Epithelial cell of proximal tubule (primary cell): ENCODE measurements at regions not wholly inside any gene's neighbourhood (a gene's known extent, or its start where the extent isn't known, plus 50 kb on each side); places are given as distances from the start of the nearest gene placed in this dataset.

Experiments used
- DNase-seq: peaks from one replicate; pipeline ENCODE4 v3.0.0-alpha.2; 2011; ENCODE audit warnings: low read depth
- H3K4me3 ChIP-seq: 2 replicates; pipeline ENCODE4 v1.5.1; 2011; ENCODE audit warnings: low read depth, mild to moderate bottlenecking, low read length
- TF ChIP-seq, protein P1 (sequence below): conservative IDR thresholded peaks from 2 replicates; pipeline ENCODE4 v1.5.1; 2012; ENCODE audit warnings: low read depth, mild to moderate bottlenecking, low read length

DNA sequence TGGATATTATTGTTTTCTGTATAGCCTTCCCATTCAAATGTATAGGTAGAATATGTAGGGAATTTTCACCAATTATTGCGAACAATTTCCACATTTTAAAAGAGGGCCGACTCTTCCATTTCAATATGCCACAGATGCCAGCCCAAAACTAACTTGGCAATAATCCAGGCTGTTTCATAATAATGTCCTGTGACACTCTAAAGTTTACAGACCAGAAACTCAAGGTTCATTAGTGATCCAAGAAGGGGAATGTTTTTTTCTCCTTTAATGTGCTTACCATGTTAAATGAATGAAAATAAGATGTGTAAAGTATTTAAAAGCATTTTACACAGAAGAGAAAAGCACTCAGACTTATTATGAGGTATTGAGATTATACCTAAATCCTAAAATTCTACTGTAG, 63.0 kb upstream of the FAM3C start:
- no peak overlapping the region for H3K4me3 ChIP-seq
- no peak for DNase-seq
- TF ChIP-seq, protein P1, sequence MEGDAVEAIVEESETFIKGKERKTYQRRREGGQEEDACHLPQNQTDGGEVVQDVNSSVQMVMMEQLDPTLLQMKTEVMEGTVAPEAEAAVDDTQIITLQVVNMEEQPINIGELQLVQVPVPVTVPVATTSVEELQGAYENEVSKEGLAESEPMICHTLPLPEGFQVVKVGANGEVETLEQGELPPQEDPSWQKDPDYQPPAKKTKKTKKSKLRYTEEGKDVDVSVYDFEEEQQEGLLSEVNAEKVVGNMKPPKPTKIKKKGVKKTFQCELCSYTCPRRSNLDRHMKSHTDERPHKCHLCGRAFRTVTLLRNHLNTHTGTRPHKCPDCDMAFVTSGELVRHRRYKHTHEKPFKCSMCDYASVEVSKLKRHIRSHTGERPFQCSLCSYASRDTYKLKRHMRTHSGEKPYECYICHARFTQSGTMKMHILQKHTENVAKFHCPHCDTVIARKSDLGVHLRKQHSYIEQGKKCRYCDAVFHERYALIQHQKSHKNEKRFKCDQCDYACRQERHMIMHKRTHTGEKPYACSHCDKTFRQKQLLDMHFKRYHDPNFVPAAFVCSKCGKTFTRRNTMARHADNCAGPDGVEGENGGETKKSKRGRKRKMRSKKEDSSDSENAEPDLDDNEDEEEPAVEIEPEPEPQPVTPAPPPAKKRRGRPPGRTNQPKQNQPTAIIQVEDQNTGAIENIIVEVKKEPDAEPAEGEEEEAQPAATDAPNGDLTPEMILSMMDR = no peak

DNA sequence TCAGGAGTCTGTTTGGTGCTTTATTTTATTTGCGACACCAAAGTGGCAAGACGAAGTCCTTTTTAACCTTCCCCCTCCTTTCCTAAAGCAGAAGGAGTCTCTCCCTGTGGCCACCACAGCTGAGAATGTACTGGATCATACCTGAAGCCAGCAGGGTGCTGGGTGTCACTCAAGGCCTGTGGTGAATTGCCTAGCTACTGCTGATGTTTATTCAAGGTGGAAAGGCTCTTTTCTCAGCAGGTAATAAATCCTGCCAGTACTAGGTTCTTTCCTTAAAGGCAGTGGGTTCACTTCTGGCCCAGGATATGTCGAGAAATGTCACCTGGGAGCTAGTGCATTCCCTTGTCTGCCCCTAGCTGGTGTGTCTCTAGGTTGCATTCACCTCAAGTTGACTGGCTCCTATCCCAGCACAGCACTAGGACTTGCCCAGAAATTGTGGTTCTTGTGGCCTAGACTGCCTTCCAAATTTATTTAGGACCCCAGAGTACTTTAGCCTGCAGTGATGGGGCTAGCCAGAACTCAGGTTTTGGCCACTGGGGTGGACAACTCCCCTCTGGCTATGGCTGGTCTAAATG, 60.8 kb upstream of the FAM3C start:
- no peak overlapping the region for H3K4me3 ChIP-seq
- TF ChIP-seq, protein P1 = no peak
- DNase-seq = no peak

DNA sequence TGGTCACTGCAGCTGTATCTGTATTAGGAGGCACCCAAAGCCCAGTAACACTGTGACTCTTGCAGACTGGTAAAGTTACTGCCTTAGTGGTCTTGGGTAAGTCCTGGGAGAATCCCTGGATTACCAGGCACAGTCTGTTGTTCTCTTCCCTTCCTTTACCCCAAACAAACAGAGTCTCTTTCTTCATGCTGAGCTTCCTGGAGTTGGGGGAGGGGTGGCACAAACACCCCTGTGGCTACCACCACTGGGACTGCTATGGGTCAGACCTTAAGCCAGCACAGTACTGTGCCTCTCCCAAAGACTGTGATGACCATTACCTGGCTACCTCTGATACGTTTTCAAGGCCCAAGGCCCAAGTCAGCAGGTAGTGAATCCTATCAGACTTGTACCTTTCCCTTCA, 59.9 kb upstream of the FAM3C start:
- no peak for DNase-seq
- H3K4me3 ChIP-seq = no peak overlapping the region

DNA sequence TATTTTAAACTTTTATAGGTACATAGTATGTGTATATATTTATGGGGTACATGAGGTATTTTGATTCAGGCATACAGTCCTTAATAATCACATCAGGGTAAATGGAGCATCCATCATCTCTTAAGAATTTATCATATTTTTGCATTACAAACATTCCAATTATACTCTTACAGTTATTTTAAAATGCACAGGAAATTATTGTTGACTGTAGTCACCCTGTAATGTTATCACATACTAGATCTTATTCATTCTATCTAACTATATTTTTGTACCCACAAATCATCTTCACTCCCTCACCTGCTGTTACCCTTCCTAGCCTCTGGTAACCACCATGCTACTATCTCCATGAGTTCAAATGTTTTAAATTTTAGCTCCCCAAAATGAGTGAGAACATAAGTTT, 56.3 kb upstream of the FAM3C start:
- TF ChIP-seq, protein P1 = no peak
- H3K4me3 ChIP-seq = no peak overlapping the region
- no peak for DNase-seq

More for the DNA sequence above, 59.9 kb upstream of the FAM3C start:
- TF ChIP-seq, protein P1 = no peak

DNA sequence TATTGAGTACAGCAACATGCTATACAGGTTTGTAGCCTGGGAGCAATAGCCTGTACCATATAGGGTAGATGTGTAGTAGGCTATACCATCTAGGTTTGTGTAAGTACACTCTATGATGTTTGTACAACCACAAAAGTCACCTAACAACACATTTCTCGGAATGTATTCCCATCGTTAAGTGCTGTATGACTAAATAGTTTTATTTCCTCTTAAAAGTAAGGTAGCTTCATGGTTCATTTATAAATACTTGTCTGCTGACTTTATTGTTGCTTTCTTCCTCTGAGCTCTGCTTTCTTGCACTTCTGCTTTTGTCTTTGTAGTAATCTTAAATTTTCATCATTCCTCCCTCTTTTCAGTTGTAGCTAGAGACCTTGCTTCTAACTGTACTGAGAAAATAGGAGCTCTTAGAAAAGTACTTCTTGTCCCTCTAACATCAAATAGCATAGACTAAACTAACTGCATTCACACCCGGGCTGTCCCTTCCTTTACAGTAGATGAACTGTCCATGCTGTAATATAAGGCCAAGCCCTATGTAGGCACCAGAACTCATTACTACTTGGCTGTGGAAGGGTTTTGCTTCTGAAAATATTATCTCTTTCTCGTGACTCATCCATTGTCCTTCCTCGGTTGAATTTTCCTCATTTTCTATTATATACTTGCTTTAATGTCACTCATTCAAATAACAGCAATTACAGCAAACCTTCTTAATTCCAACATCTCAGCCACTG, 55.4 kb upstream of the FAM3C start:
- TF ChIP-seq, protein P1 = no peak
- no peak overlapping the region for H3K4me3 ChIP-seq
- DNase-seq = no peak

DNA sequence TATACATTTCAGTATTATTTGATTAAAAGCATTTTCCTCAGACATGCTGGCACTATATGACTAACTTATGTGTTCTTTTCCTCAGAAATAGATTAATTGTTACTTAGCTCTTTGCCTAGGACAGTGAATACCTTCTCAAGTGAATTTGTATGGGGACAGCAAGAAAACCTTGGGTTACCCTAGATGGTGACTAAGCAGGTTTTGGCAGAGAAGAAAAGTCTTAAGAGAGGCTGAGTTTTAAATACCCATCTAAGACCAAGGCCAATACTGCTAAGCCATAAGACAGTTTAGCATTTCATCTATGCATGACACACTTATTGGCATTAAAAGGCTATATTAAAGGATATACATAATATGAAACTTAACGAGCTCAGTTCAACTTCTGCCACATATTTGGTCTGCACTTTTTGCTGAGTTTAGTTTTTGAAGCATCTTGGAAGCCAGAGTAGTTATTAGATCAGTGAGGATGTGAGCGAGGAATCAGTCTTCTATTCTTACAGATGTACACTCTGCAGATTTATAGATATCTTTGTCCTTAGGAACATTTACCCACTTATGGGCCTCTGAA, 54.6 kb upstream of the FAM3C start:
- no peak for DNase-seq
- H3K4me3 ChIP-seq = no peak overlapping the region
- TF ChIP-seq, protein P1 = no peak

DNA sequence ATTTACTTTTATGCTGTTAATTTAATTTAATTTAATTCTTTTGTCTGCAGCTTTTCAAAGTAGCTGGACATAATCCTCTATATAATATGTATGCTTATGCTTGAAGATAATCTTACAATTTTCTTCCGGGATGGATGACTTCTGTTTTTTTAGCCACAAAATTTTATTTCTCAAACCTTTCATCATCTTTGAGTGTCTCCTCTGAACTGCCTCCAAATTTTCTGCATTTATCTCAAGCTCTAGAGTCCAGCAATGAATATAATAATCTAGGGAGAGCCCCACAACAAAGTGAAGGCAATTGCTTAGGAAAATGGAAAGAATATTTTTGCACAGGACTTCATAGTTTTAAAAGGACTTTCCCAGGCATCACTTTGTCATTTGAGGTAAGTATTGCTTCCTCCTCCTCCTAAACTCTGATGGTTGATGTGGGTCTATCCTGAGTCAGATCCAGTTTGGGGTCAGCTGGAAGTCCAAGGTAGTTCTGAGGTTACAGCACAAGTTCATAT, 53.7 kb upstream of the FAM3C start:
- H3K4me3 ChIP-seq = no peak overlapping the region
- no peak for DNase-seq
- TF ChIP-seq, protein P1 = no peak
